ENCODE measurements at regions not wholly inside any gene's neighbourhood (a gene's known extent, or its start where the extent isn't known, plus 50 kb on each side); places are given as distances from the start of the nearest gene placed in this dataset.

DNA sequence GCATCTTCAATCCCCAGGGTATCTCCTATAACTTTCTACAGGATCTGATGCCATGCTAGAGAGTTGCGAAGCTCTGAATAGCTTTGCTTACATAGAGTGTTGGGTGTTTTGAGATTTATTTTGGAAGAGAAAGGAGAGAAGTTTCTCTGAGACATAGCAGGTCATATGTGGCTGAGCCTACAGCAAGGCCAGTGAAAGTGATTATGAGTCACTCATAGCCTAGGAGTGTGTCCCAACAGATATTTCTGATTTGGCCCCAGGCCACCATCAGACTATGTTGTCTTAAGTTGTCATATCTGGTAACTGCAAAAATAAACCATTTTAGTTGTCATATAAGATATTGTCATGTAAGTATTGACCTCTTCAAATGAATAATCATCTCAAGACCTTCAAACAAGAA lies 132.0 kb upstream of the RAI14 start:
- Histone ChIP-seq H3K4me1 (ENCODE audit: control insufficient read depth in 1 of 2, insufficient read depth in 2 of 2, low read length in 2 of 2) (no peaks in the 10 kb centered on the region), H3K27ac (ENCODE audit: low read depth, low read length) (no peak overlapping the region), H3K4me3 (ENCODE audit: low read depth in 1 of 2, low read length in 2 of 2) (no peak overlapping the region), H3K9ac (ENCODE audit: low read depth in 1 of 2, low read length in 2 of 2) (no peak overlapping the region), H3K27me3 (ENCODE audit: control insufficient read depth in 1 of 2, insufficient read depth in 2 of 2, low read length in 2 of 2) (no peaks in the 10 kb centered on the region), H3K36me3 (ENCODE audit: control insufficient read depth in 1 of 2, insufficient read depth in 2 of 2, low read length in 2 of 2) (no peaks in the 10 kb centered on the region), H3K9me3 (ENCODE audit: control insufficient read depth in 1 of 2, low read length in 2 of 2) (no peaks in the 10 kb centered on the region)

DNA sequence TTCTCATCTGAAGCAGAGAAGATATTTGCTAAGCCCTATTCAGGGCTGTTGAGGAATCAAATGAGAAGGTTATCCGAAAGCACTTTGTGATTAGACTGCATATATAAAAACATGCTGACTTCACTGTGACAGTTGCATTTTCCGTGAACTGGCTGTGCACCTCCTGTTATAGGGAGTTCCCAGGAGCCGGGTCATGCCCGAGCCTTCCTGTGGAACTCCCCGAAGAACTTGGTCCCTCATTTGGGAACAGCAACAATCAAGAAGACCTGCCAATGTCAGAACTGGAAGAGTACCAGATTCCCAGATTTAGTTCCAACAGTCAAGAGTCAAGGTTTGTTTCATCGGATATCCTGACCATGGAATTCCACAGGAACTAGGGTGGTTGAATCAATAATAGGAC lies 130.4 kb upstream of the RAI14 start:
- Histone ChIP-seq H3K27ac (ENCODE audit: low read depth, low read length) (no peak overlapping the region), H3K27me3 (ENCODE audit: control insufficient read depth in 1 of 2, insufficient read depth in 2 of 2, low read length in 2 of 2) (no peaks in the 10 kb centered on the region), H3K36me3 (ENCODE audit: control insufficient read depth in 1 of 2, insufficient read depth in 2 of 2, low read length in 2 of 2) (no peaks in the 10 kb centered on the region), H3K4me1 (ENCODE audit: control insufficient read depth in 1 of 2, insufficient read depth in 2 of 2, low read length in 2 of 2) (no peaks in the 10 kb centered on the region), H3K4me3 (ENCODE audit: low read depth in 1 of 2, low read length in 2 of 2) (no peak overlapping the region), H3K9ac (ENCODE audit: low read depth in 1 of 2, low read length in 2 of 2) (no peak overlapping the region), H3K9me3 (ENCODE audit: control insufficient read depth in 1 of 2, low read length in 2 of 2) (no peaks in the 10 kb centered on the region)

DNA sequence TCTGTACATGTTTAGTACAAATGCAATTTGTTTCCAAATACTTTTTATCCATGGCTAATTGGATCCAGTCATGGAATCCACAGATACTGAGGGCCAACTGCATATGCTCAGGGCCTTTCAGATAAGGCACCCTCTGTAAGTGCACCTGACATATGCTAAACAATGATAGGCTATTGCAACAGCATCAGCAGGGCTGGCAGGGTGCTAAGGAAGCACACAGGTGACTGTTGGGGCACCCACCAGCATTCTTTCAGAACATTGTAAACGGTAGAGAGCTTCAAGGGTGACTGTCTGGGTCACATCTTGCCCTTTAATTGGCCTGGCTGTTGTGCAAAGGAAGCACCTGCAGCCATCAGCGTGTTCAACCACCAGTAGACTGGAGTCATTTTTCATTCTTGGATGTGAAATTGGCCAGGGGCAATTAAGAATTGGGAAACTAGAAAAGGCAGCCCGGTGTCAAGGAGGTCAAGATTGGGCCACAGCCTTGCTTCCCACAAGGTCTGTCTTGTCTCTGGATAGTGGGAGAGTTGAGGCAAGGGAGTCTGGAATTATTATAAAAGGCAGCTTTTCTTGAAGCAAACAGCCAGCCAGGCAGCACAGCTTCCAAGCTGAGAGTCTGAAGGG lies 129.3 kb upstream of the RAI14 start:
- Histone ChIP-seq H3K27ac (ENCODE audit: low read depth, low read length) (no peak overlapping the region), H3K4me1 (ENCODE audit: control insufficient read depth in 1 of 2, insufficient read depth in 2 of 2, low read length in 2 of 2) (no peaks in the 10 kb centered on the region), H3K9me3 (ENCODE audit: control insufficient read depth in 1 of 2, low read length in 2 of 2) (no peaks in the 10 kb centered on the region), H3K27me3 (ENCODE audit: control insufficient read depth in 1 of 2, insufficient read depth in 2 of 2, low read length in 2 of 2) (no peaks in the 10 kb centered on the region), H3K9ac (ENCODE audit: low read depth in 1 of 2, low read length in 2 of 2) (no peak overlapping the region), H3K36me3 (ENCODE audit: control insufficient read depth in 1 of 2, insufficient read depth in 2 of 2, low read length in 2 of 2) (no peaks in the 10 kb centered on the region), H3K4me3 (ENCODE audit: low read depth in 1 of 2, low read length in 2 of 2) (no peak overlapping the region)

DNA sequence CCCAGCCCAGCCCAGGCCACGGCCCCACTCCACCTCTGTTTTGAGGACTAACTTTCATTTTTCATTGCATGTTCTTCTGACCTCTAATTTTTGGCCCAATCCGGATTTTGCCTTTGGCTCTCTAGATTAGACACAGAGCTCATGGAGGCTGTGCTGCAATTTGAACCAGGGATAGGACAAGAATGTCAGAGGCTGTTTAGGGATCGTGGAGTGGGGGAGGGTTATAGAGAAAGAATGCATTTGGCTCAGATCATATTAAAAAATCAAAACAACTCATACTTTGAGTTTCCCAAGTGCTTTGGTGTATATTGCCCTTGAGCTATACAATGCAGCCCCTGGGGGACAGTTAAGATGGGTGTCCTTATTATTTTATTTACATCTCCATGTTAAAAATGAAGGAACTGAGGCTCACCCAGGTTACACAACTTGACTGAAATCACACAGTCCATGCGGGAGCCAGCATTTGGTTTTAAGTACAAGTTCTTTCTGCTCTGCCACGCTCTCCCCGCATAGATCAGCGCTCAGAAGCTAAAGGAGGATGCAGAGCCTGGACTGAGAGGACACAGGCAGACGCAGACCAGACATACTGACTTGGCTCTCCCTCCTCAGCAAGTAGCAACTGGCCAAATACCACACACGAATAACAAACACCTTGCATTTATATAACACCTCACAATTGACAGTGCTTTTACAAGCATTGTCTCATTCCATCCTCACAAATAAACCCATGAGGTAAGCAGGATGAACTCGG lies 126.4 kb upstream of the RAI14 start:
- Histone ChIP-seq H3K27ac (ENCODE audit: low read depth, low read length) (no peak overlapping the region), H3K4me1 (ENCODE audit: control insufficient read depth in 1 of 2, insufficient read depth in 2 of 2, low read length in 2 of 2) (no peaks in the 10 kb centered on the region), H3K9me3 (ENCODE audit: control insufficient read depth in 1 of 2, low read length in 2 of 2) (no peaks in the 10 kb centered on the region), H3K4me3 (ENCODE audit: low read depth in 1 of 2, low read length in 2 of 2) (no peak overlapping the region), H3K27me3 (ENCODE audit: control insufficient read depth in 1 of 2, insufficient read depth in 2 of 2, low read length in 2 of 2) (no peaks in the 10 kb centered on the region), H3K36me3 (ENCODE audit: control insufficient read depth in 1 of 2, insufficient read depth in 2 of 2, low read length in 2 of 2) (no peaks in the 10 kb centered on the region), H3K9ac (ENCODE audit: low read depth in 1 of 2, low read length in 2 of 2) (no peak overlapping the region)

DNA sequence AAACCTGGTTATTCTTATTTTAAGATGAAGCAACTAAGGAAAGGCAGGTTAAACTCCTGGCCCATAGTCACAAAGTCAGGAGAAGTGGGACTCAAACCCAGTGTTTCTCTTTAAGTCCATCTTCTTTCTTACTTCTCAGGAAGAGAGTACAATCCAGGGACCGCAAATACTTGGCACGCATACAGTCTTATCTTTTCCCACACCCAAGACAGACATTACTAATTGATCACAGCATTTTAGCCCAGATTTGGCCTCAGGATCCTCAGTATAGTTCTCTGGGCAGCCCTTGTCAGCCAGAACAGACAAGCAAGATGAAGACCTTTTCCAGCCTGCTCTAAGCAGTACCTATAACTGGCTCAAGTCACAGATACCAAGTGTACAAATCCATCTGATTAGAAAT lies 125.5 kb upstream of the RAI14 start:
- no peak overlapping the region for H3K9ac ChIP-seq (ENCODE audit: low read depth in 1 of 2, low read length in 2 of 2)
- no peaks in the 10 kb centered on the region for H3K27me3 ChIP-seq (ENCODE audit: control insufficient read depth in 1 of 2, insufficient read depth in 2 of 2, low read length in 2 of 2)
- no peaks in the 10 kb centered on the region for H3K9me3 ChIP-seq (ENCODE audit: control insufficient read depth in 1 of 2, low read length in 2 of 2)
- no peaks in the 10 kb centered on the region for H3K36me3 ChIP-seq (ENCODE audit: control insufficient read depth in 1 of 2, insufficient read depth in 2 of 2, low read length in 2 of 2)
- H3K4me1 ChIP-seq (ENCODE audit: control insufficient read depth in 1 of 2, insufficient read depth in 2 of 2, low read length in 2 of 2): no peaks in the 10 kb centered on the region
- no peak overlapping the region for H3K4me3 ChIP-seq (ENCODE audit: low read depth in 1 of 2, low read length in 2 of 2)
- H3K27ac ChIP-seq (ENCODE audit: low read depth, low read length): no peak overlapping the region

DNA sequence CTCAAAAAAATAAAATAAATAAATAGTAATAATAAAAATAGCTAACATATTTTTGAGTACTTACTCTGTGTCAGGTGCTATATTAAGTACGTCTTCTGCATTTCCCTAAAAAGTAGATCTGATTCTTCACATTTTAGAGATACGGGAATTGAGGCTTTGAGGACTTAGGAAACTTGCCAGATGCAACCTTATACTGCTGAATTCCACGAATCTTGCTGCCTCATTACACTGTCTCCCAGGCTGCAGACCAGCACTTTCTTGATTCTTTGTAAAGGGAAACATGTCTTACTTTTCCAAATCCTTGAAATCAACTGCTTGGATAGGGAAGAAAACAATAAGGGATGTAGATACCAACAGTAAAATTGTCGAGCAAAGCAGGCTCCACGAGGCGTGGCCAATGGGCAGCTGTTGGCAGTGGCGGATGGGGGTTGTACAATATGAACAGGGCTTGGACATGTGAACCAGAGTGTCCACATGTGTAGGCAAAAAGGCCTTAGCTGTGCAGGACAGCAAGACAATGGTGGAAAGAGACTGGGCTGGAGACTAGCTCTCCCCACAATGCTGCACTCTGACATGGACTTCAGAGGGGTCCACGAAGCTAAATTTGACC lies 124.3 kb upstream of the RAI14 start:
- no peaks in the 10 kb centered on the region for H3K36me3 ChIP-seq (ENCODE audit: control insufficient read depth in 1 of 2, insufficient read depth in 2 of 2, low read length in 2 of 2)

DNA sequence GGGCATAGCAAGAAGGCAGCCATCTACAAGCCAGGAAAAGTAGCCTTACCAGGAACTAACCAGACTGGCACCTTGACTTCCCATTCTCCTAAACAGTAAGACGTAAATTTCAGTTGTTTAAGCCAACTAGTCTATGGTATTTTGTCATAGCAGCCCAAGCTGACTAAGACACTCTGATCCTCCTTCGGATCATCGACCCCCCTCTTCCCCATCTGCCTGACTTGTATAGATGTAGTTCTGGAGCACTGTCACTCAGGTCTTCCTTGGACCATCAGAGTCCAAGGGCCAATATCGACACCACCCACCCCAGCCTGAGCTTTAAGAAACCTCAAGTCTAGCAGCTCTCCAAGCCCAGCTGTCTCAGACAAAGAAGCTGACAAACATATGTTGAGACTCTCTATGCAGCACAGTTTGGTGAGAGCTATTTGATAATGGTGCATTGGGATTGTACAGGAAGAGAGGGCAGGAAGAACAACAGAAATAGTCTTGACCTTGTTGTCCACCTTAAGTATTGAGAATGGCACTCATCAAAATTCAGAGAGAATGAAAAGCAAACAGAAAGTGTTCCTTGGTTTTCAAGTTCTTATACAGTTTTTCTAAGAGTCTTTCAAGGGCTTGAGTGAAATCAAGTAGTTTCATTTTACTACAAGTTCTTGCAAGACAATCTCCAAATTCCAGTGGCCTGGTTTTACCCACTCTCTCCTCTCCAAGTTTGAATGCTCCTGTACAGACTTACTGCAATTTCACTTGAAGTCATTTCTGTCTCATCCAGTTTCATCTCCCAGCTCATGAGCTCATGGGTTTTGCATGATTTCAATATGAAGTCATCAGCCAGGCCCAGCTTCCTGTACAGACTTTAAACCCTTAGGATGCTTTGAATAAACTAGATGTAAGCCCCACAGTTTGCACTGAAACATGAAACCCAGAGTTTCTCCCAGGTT lies 122.3 kb upstream of the RAI14 start:
- Histone ChIP-seq H3K9ac (ENCODE audit: low read depth in 1 of 2, low read length in 2 of 2) (no peak overlapping the region), H3K36me3 (ENCODE audit: control insufficient read depth in 1 of 2, insufficient read depth in 2 of 2, low read length in 2 of 2) (no peaks in the 10 kb centered on the region), H3K27me3 (ENCODE audit: control insufficient read depth in 1 of 2, insufficient read depth in 2 of 2, low read length in 2 of 2) (no peaks in the 10 kb centered on the region), H3K9me3 (ENCODE audit: control insufficient read depth in 1 of 2, low read length in 2 of 2) (no peaks in the 10 kb centered on the region), H3K4me1 (ENCODE audit: control insufficient read depth in 1 of 2, insufficient read depth in 2 of 2, low read length in 2 of 2) (no peaks in the 10 kb centered on the region), H3K27ac (ENCODE audit: low read depth, low read length) (no peak overlapping the region), H3K4me3 (ENCODE audit: low read depth in 1 of 2, low read length in 2 of 2) (no peak overlapping the region)

More for the DNA sequence above, 124.3 kb upstream of the RAI14 start:
- Histone ChIP-seq H3K27ac (ENCODE audit: low read depth, low read length) (no peak overlapping the region), H3K9ac (ENCODE audit: low read depth in 1 of 2, low read length in 2 of 2) (no peak overlapping the region), H3K4me3 (ENCODE audit: low read depth in 1 of 2, low read length in 2 of 2) (no peak overlapping the region), H3K4me1 (ENCODE audit: control insufficient read depth in 1 of 2, insufficient read depth in 2 of 2, low read length in 2 of 2) (no peaks in the 10 kb centered on the region), H3K9me3 (ENCODE audit: control insufficient read depth in 1 of 2, low read length in 2 of 2) (no peaks in the 10 kb centered on the region), H3K27me3 (ENCODE audit: control insufficient read depth in 1 of 2, insufficient read depth in 2 of 2, low read length in 2 of 2) (no peaks in the 10 kb centered on the region)

DNA sequence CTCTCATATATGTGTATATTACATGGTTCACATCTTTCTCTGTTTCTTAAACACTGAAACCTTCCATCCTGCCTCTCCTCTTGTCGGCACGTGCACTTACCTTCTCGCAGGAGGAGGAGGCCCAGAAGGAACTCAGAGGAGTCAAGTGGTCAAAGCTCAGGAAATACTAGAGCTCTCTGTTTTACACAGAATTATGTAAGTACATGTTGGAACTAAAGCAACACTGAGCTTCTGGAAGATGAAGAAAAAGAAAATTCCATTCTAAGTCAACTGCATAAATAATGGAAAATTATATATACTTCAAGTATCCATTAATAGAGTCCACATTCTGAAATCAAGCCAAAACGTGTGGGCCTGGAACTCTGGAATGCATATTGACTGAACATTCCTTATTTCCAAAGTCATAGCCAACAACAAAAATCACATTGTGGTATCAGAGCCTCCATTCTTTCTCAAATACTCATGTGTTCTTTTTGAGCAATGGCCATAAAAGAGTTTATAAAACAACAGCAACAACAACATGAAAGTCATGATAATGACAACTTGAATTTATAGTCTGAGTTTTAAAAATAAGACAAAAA lies 121.5 kb upstream of the RAI14 start:
- no peaks in the 10 kb centered on the region for H3K27me3 ChIP-seq (ENCODE audit: control insufficient read depth in 1 of 2, insufficient read depth in 2 of 2, low read length in 2 of 2)
- H3K4me3 ChIP-seq (ENCODE audit: low read depth in 1 of 2, low read length in 2 of 2): no peak overlapping the region
- H3K9me3 ChIP-seq (ENCODE audit: control insufficient read depth in 1 of 2, low read length in 2 of 2): no peaks in the 10 kb centered on the region
- H3K27ac ChIP-seq (ENCODE audit: low read depth, low read length): no peak overlapping the region
- no peaks in the 10 kb centered on the region for H3K36me3 ChIP-seq (ENCODE audit: control insufficient read depth in 1 of 2, insufficient read depth in 2 of 2, low read length in 2 of 2)
- H3K9ac ChIP-seq (ENCODE audit: low read depth in 1 of 2, low read length in 2 of 2): no peak overlapping the region
- H3K4me1 ChIP-seq (ENCODE audit: control insufficient read depth in 1 of 2, insufficient read depth in 2 of 2, low read length in 2 of 2): no peaks in the 10 kb centered on the region

DNA sequence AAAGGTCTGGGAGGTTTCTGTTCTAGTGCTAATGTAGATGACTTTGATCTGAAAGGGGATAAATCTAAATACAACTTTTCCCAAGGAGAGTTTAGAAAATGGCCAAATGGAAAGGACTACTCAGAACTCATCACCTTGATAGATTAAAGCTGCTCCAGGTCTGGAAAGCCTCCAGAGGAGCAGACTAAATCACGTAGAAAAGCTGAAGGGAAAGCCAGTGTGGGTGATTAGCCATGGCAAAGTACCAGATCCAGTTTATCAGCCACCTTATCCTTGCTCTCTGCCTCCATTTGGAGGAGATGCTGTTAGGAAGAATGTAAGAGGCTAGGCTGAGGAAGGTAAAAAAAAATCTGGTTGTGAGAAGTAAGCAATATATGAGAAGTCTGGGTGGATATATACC lies 120.7 kb upstream of the RAI14 start:
- Histone ChIP-seq H3K4me3 (ENCODE audit: low read depth in 1 of 2, low read length in 2 of 2) (no peak overlapping the region), H3K9ac (ENCODE audit: low read depth in 1 of 2, low read length in 2 of 2) (no peak overlapping the region), H3K4me1 (ENCODE audit: control insufficient read depth in 1 of 2, insufficient read depth in 2 of 2, low read length in 2 of 2) (no peaks in the 10 kb centered on the region), H3K27ac (ENCODE audit: low read depth, low read length) (no peak overlapping the region), H3K36me3 (ENCODE audit: control insufficient read depth in 1 of 2, insufficient read depth in 2 of 2, low read length in 2 of 2) (no peaks in the 10 kb centered on the region), H3K27me3 (ENCODE audit: control insufficient read depth in 1 of 2, insufficient read depth in 2 of 2, low read length in 2 of 2) (no peaks in the 10 kb centered on the region), H3K9me3 (ENCODE audit: control insufficient read depth in 1 of 2, low read length in 2 of 2) (no peaks in the 10 kb centered on the region)

Data from duodenal mucosa (tissue), 2 donors.